ENCODE measurements at regions not wholly inside any gene's neighbourhood (a gene's known extent, or its start where the extent isn't known, plus 50 kb on each side); places are given as distances from the start of the nearest gene placed in this dataset.

DNA sequence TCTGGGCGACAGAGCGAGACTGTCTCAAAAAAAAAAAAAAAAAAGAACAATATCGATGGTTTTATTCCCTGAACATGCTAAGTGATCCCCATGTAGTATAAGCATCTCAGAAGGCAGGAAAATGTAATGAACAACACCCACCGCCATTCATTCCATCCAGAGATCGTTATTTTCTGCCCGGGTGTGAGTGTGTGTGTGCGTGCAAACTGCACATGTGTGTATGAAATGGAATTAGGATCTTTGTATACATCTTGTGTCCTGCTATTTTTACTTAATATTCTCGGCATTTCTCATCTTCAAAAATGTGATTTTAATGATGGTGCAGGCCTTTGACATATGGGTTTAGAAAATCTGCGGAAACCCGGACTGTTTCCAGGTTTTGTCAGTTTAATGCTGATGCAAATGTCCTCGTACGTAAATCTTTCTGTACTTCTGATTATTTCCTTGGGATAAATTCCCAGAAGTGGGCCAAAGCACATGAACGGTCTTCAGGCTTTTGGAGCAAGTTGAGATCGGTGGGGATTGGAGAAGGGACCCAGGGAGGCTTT, 254.8 kb downstream of the SEC14L1 start:
- no peak for DNase-seq (ENCODE audit: low spot score)

DNA sequence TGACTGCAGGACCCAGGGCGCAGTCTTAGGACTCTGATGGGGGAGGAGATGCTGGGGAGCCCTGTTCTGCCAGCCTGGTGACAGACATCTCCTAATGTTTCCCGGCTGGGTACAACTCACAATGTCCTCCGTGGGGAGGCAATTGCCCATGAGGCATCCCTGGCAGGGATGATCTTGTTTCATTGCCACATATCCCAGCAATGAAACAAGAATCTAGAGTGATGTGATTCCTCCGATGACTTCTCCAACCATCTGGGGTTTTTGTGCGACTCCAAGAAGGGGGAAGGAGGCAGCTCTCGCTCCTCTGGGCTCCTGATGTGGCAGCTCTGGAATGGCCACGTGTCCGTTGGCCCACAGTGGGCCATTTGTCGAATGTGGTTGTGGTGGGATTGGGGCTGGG, 255.8 kb downstream of the SEC14L1 start:
- DNase-seq (ENCODE audit: low spot score), result peak; percentile 87

DNA sequence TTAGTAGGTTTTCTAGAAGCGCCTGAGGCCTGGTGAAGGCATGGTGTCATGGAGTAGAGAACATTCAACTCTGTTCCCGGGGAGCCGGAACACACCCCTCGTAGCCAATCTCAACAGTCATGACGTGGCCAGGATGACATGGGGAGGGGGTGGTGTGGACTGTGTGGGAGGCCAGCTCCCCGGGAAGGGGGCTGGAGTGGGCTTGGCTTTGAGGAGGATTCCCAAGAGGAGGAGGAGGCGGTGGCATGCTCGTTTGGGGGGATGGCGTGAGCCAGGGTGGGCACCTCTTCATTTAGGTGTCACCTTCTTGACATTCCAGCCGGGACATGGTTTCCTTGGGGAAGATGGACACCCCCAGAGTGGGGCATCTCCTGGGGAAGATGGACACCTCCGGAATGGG, 257.5 kb downstream of the SEC14L1 start:
- no peak for DNase-seq (ENCODE audit: low spot score)

DNA sequence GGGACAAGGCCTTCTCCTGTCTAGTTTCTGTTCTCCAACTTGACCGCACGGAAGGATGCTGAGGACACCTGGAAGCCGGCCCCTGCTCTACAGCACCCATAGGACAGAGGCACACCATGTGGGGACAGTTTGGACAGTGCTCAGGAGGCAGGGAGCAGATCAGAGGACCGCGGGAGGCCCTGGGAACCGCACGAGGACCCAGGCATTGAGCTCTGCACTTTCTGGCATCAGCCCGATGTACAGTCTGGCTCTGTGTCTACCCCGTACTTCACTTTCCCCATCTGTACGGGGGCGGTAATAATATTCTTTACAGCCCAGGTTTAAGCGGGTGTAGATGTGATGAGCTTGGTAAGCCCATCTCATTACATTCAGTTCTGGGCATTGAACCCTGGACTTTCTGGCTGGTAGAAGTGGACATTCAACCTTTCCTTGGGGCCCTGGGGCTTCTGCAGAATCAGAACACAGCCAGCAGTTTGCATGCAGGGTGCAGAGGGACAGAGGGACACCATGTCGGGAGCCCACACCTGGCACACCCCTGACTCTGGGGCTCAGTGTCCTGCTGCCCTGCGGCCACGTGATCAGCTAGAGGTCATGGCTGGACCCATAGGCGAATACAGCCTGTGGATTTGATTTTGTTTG, 258.7 kb downstream of the SEC14L1 start:
- DNase-seq (ENCODE audit: low spot score), result no peak

DNA sequence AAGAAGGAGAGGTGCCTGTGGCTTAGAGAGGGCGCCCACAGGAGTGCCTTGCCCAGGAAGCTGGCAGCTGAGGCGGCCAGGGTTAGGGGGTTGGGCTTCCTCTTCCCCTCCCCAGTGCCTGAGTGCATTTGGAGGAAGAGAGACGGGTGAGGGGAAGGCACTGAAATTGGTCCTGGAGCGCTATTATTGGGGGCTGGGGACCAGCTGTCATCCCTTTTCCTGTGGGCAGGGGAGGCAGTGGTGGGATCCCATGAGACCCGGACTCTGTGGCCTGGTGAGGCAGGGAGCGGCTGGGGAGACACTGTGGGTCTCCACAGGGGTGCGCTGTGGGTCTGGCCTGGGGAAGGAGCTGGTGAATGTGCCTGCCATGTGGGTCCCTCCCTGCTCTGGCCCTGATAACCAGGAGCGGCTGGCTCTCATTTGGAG, 259.7 kb downstream of the SEC14L1 start:
- DNase-seq (ENCODE audit: low spot score), result peak; percentile 73

DNA sequence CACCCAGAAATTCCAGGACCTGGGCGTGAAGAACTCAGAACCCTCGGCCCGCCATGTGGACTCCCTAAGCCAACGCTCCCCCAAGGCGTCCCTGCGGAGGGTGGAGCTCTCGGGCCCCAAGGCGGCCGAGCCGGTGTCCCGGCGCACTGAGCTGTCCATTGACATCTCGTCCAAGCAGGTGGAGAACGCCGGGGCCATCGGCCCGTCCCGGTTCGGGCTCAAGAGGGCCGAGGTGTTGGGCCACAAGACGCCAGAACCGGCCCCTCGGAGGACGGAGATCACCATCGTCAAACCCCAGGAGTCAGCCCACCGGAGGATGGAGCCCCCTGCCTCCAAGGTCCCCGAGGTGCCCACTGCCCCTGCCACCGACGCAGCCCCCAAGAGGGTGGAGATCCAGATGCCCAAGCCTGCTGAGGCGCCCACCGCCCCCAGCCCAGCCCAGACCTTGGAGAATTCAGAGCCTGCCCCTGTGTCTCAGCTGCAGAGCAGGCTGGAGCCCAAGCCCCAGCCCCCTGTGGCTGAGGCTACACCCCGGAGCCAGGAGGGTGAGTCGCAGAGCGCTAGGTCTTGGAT, 261.5 kb downstream of the SEC14L1 start:
- DNase-seq (ENCODE audit: low spot score), result no peak

DNA sequence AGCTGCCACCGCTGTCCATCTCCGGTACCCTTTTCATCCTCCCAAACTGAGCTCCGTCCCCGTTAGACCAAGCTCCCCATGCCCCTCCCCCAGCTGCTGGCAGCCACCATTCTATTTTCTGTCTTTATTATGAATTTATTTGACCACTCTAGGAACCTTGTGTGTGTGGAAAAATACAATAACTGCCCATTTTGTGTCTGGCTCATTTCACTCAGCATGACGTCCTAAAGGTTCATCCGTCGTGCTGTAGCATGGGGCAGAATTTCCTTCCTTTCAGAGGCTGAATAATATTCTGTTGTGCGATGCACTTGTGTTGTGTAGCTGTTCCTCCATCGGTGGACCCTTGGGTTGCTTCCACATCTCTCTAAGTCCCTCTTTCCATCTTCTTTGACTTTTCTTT, 263.1 kb downstream of the SEC14L1 start:
- DNase-seq (ENCODE audit: low spot score), result no peak

DNA sequence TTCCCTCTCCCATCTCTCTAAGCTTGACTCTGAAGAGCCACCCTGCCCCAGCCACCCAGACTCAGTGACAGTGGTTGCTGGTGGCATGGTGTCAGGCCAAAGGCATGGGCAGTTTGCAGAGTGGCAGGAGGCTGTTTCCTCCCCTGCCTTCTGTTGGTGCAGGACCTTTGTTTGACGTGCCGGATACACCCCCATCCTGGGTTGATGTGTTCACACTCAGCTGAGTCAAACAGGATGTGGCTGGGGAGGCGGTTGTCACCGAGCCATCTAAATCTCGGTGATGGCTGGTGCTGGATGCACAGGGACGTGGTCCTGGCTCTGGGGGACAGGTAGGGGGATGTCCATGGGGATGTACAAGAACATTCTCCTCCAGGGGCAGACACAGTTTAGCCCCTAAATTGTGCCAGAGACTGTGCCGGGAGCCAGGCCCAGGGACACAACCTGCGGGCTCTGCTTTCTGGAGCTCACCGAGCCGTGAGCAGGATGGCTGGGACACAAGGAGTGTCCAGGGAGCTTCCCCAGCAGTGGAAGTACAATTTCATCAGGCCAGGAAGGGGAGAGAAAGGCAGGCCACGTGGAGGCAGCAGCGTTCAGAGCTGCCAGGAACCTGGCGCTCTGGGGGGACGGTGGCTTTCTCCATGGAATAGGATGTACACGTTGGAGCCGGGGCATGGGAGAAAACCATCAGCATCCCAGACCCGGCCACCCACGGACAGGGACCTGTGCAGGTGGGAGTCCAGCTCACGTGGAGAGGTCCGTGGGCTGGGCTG, 264.2 kb downstream of the SEC14L1 start:
- DNase-seq (ENCODE audit: low spot score), result peak; percentile 83

DNA sequence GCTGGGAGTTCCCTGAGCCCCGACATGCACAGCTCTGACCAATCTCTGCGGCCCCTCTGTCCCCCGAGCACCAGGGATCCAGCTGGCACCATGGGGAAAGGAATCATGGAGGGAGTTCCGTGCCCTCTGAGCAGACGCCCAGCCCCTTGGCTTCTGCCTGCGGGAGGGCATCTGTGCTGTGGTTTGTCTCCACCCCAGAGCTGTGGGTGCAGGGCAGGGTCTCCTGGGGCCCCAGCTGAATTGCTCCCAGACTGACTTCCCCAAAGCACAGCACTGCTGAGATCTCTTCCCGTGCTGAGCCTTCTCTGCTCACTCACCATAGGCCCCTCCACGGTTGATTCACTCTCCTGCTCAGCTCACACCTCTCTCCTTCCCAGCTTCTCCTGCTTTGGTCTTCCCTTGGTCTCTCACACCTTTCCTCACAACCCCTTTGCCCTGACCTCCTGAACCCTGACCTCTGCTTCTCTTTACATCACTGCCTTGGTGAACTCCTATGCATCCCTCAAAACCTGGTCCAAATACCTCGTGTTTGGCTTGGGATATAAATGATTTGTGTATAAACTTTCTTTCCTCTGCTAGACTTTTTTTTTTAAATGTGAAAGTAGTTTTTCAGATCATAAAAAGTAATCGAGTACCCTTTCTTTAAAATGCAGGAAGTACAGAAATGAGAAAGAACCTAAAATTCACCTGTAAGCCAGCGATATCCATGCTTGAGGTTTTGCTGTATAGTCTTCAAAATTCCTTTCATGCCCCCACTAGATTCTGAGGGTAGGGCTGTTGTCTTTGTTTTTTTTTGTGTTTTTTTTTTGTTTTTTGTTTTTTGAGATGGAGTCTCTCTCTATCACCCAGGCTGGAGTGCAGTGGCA, 265.3 kb downstream of the SEC14L1 start:
- no peak for DNase-seq (ENCODE audit: low spot score)

DNA sequence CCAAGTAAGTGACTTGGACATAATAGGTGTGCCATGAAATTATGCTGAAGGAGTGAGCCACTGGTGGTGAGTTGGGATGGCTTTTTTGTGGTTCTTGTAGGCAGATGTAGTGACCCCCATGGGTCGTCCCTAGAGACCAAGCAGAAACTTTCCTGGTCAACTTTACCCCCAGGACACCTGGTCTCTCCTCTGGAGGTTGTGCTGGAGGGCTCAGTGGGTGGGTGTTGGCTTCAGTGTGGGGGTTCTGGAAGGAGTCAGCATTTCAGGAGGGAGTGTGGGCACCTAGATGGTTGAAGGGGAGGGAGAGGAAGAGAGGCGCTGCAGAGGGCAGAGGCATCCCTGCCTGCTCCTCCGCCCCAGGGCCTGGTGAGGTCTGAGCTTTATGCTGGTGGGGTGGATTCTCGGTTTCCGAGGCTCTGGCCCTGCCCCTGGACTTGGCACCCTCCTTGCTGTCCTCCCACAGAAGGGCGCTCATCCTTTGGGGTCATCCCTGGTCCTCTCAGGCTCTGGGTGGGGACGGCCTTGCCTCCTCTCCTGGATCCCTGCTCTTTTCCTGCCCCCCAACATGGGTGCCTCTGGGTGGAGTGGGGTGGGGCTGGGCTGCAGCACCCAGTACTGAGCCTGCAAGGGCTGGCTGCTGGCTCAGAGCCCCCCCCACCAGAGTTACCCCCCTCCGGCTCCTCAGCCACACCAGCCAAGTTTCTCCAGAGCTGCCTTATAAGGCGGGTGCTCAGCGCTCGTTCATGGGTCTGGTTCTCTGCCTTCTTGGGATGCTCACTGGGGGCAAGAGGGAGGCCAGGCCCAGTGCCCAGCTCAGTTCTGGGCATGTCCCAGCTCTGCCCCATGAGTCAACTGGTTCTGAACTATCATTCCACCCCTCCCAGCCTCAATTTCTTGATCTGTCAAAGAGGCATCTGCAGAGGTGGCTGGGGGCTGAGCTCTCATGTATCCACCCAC, 266.8 kb downstream of the SEC14L1 start:
- DNase-seq (ENCODE audit: low spot score), result no peak

DNA sequence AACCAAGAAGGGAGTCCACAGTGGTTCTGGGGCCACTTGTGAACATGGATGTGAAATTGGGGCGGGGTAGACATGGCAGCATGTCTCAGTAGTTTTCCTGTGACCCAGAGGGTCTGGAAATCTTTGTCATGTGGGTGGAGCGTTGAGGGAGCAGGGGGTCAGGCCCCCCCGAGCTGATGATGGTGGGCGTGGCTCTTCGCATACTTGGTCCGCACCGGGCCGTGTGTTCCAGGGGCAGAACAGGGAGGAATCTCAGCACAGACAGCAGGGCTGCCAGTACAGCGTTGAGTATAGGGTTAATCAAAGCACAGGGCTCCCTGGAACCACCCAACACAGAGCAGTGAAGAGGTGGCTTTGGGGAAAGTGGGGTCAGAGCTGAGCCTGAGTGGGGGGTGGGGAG, 267.5 kb downstream of the SEC14L1 start:
- DNase-seq (ENCODE audit: low spot score), result no peak

DNA sequence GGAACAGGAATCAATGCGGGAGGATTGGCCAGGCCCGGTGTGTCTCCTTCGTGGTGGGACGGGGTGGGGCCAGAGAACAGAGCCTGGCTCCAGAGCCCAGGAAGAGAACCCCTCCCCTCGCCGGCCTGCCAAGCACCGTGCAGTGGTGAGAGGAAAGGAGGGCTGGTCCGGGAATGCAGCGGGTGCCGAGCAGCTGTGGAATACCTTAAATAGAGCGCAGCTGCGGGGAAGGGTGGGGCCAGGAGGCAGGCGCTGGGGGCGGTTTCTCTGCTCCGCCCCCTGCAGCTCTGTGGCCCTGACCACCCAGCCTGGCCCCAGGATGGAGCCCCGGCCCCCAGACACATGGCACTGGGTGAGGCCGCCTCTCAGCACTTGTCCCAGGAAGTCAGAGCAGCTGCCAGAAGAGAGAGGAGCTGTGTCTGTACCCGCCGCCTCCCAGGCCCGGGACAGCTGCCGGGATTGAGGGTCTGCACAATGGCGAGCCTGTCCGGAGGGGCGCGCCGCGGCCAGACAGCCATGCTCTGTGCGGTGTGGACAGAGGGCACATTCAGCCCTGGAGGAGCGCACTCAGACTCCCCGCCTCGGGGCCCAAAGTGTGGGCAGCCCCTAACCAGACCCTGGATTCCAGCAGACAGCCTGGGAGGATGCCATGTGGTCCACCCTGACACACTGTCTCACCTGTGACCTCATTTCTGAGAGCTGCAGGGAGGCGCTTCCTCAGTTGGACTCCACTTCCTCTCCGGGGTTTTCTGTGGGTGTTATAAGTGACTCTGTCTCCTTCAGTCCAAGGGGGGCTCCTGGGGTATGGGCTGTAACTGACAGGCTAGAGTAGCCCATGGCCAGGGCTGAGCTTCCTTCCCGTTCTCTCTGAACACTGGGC, 268.8 kb downstream of the SEC14L1 start:
- DNase-seq (ENCODE audit: low spot score), result peak; percentile 58

DNA sequence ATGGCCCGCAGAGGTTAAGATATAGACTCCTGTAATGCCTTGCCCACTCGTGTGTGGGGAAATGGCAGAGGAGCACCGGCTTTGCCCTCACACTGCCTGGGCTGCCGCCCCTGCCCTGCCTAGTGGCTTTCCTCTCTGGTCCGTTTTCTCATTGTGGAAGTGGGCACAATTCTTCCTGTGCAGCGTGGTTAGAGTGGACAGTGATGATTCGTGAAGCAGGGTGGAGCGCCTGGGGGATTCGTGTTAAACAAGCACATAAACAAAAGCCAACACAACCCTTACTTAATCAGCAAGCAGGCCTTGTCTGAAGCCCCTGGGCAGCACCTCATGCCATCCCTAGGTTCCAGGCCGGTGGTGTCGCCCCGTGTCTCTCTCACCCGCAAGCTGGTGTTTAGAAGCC, 269.7 kb downstream of the SEC14L1 start:
- no peak for DNase-seq (ENCODE audit: low spot score)

DNA sequence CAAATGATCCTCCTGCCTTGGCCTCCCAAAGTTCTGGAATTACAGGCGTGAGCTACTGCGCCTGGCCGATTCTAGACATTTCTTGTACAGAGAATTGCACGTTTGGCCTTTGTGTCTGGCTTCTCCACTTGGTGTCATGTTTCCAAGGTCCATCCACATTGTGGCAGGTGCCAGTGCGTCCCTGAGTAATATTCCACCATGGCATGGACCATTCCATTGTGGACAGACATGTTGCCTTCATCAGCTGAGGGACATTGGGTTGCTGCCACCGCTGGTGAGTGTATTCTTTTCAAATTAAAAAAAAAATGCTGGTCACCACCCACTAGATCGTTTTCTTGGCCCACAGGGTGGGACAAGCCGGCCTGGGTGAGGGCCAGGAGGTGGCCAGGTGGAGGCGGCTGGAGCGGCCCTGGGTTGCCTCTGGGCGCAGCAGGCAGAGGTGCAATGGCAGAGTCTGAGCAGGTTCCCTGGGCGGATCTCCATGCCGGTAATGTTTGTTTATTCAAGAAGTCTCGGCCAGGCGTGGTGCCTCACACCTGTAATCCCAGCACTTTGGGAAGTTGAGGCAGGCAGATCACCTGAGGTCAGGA, 274.1 kb downstream of the SEC14L1 start:
- no peak for DNase-seq (ENCODE audit: low spot score)

DNA sequence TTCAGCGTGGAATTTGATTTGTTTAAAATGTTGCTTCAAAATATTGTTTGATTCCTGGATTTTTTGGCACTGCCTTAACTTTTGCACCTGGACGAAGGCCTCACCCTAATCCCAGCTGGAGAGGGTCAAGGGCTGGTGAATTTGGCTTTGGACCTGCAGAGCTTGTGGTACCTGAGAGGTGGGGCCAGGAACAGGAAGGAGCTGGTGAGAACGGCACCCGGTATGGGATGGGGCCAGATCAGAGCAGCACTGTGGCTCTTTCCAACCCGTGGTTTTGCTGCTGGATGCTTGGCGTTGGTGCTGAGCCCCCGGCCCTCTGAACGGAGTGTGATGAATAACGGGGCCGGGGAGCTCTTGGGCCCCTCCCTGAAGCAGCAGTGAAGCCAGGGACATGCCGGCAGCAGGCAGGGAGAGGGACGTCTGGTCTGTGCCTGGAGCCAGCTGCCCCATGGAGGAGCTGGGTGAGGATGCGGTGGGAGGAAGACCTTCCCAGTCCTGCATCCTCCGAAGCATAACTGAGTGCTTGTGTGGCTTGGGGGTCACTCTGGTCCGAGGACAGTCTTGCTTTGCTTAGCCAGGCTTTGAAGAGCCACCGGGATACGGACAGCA, 275.4 kb downstream of the SEC14L1 start:
- DNase-seq (ENCODE audit: low spot score), result no peak

DNA sequence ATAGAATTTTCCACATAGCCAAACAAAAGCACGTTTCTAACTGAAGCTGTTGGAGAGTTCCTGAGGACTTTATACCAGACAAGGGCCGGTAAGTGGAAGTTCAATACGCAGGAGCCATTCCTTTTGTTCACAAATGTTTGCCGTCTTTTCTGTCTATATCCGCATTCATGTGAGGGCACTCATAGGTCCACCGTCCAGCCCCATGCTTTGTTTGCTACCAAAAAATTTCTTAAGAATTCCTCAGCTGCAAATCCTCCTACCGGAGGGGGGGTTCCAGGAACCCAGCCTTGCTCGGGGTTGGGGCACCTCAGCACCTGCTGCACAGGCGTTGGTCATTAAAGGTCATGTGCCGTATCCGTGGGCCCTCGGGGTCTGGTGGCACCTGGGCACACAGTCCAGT, 276.8 kb downstream of the SEC14L1 start:
- DNase-seq (ENCODE audit: low spot score), result no peak

DNA sequence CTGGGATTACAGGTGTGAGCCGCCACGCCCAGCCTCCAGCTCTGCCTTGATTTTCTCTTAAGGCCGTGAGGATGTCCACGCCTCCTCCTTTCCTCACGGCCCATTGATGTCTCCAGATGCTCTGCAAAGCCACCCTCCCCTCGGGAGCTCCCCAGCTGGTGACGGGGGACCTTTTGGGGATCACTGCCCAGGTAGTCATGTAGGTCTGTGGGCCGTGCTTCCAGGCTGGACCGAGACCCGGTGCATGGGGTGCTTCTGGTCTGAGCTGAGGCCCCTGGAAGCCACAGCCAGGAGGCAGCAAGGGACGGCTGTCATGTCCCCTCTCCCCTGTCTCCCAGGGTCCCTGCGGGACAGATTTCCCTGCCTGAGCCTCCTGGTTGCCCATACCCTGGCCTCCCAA, 277.8 kb downstream of the SEC14L1 start:
- DNase-seq (ENCODE audit: low spot score), result no peak

DNA sequence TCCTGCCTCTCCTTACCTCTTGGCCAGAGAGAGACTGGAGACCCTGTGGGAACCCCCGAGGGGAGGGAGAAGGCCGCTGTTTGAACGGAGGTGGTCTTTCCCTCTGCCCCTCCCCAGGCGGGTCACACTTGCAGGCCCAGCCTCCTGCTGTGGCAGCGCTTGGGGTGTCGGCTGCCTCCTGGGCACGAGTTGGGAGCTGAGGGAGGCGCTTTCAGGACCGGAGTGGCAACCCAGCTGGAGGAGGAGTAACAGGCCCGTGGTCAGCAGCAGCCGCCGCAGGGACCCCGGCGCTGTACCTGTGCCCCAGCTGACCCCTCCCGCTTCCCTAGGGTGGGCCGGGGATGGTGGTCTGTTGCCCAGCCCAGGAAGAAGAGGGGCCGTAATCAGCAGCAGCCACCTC, 278.3 kb downstream of the SEC14L1 start:
- no peak for DNase-seq (ENCODE audit: low spot score)

DNA sequence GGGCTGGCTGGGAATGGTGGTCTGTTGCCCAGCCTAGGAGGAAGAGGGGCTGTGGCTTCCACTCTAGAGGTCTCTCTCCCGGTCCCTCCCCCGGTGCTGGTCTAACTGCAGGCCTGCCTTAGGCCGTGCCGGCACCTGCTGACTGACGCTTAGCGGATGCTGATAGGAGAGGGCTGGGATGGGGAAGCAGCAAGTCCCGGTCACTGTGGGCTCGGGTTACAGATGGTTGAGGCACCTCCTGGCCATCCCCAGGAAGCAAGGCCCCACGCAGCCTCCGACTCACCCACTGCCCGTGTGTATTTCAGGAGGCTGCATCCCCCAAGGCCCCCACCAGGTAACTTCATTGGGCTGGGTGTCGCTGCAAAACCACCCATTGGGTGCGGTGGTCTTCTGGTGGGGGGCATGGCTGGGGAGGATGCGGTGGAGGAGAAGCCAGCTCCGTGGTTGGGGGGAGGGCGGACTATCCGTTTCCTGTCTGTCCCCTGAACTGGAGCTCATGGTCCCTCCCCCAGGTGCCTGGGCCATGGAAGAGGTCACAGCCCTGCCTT, 278.9 kb downstream of the SEC14L1 start:
- no peak for DNase-seq (ENCODE audit: low spot score)

All from AG20443 (cell line).